HG03280 (cell line): ENCODE measurements at regions not wholly inside any gene's neighbourhood (a gene's known extent, or its start where the extent isn't known, plus 50 kb on each side); places are given as distances from the start of the nearest gene placed in this dataset.

Experiments used
- ATAC-seq: cut with Tn5 transposase; IDR thresholded peaks from one replicate; pipeline ENCODE4 v1.9.1; 2021; ENCODE audit warnings: mild to moderate bottlenecking, moderate library complexity; ENCODE audit not compliant: unreplicated experiment

DNA sequence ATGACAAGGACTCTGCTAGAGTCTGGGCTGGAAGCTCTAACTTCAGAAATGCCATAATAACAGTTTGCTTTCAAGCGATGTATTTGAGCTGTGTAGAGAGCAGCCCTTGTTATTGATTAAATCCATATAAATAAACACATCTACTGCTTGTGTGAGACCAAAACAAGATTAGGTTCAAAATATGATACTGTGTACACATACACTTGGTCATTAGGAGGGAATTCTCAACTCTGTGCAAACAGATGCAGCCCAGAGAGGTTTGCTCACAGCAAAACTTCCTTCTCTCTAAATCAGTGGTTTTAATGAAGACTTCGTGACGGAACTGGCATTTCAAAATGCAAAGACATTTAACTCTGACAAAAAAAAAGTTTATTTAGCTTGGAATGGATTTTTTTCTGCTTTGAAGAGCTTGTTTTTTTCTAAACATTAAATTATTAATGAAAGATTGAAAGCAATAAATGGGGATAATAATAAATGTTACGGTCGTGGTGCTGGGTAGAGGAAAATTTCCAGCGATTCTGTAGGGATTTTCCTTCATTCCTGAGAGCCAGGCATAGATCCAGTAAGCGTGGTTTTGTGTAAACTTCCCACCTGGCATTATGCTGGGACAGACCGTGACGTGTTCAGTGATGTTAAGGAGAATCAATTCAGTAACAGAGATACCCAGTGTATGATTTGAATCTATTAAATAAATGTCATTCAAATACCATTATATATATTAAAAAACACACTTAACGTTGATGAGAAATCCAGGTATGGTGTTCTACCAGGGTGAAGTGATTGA is 213.7 kb downstream of the TEX29 start:
- no peak for ATAC-seq

DNA sequence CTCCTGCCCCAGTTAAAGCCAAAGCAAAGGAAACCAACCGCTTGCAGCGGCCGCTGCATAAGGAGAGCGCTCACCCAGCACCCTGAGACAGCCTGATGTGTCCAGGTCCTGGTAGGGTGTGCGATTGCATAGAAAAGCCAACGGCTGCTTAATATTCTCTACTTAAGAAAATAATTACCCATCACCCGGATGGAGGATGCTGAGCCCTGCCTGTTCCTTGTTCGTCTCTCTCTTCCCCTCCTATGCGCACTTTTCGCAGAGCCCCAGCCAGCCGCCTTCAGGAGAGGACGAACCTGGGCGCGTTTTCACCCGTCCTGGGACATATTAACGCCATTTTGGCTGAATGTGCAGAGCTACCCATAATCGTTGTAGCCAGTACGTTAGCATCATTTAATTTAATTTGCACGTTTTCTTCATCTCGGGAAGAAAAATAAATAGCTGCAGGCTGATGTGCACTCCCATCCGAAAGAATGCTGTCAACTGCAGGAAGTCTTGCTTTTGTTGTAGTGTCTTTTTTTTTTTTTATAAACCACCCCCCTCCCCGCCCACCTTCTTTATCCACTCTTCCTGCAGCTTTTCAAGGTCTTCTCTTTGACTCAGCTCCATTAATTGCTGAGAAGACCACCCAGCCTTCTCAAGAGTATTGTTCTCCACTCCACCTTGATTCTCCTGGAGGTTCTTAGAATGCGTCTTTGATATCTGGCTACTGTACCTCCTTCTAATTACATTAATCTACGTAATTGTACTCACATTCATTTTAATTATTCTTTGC is 214.5 kb downstream of the TEX29 start:
- no peak for ATAC-seq

DNA sequence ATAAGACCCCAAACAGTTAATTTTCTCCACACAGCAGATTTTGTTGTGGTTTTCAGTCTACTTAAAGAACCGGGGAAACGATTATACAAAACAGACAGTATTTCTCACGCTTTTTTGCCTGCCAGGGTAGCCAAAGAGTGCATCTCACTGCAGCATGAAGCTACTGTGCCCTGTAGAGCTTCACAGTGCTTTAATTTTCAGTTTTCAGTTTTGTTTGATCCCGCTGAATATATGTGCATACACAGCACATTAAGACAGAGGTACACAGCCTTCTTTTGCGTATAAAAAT is 215.0 kb downstream of the TEX29 start:
- no peak for ATAC-seq

DNA sequence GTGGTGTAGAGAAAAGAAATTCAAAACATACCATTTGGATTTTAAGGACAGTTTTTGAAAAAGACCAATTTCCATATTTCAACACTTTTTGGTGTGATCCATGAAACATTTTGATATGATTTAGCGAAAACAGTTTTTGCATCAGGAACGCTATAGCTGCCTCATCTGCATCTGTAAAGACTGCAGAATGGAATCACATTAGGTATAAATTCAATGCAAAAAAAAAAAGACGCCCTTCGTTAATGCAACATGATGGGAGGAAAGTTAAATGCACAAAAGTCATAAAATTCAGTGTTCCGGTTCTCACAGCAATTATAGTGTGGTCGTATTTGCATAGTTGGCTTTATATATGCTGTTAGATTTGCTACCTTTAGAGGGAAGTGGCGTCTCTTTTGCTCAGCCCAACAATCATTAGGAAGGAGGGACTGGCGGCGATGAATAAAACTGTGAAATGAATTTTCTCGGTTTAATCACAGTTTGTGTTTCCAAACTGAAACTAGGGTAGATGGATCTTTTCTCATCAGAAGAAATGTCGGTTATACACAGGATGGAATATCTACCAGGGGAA is 215.7 kb downstream of the TEX29 start:
- no peak for ATAC-seq

DNA sequence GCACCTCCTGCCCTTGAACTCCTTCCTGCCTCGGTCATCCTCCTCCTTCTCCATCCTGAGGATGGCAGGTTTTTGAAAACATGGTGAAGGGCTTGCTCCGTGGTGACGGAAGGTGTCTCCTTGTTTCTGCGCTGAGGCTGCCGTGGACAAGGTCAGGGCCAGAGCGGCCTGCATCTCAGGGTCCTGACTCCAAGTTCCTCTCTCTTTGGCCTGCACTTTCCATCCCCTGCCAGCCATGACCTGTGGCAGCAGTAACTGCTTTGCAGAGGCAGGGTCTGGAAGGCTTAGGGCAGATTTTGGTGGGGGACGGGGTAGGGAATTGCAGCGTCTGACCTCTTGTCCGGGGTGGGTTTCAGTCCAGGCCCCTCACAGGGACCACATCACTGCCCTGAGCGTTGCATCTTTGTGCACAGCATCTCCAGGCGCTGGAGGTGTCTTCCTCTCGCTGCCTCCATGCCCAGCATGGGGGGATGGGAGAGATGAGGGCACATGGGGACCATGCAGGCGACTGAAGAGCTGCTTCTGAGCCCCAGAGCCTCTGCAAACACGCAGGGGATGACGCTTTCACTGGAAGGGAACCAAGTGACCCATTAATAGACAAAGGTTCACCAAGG is 216.8 kb downstream of the TEX29 start:
- no peak for ATAC-seq

DNA sequence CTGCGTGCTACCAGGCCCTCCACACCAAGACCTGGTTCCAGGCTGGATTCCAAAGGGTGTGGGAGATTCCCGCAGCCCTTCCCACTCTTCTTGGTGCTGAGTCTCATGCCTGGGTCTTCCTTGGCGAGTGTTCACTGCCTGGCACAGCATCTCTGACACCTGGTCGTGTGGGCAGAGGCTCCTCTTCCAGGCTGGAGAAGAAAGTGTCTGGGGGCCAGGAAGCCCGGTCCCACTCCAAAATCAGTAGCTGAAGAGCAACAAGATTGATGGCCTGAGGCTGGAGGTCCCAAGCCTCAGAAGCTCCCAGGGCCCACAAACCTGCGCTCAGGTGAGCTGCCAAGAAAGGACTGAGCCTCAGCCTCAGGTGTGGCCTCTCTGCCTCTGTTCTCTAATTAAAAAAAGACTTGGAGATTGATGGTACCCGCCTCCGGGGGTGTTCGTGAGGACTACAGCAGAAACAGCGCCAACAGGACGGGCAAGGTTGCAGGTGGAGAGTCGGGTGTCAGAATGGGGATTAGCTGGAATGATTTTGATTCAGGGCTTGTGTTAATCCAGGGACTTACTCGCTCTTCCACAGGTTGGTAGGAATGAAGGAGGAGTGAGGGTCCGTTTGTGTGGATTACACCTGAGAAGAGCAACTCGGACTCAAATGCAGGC is 217.5 kb downstream of the TEX29 start:
- no peak for ATAC-seq

DNA sequence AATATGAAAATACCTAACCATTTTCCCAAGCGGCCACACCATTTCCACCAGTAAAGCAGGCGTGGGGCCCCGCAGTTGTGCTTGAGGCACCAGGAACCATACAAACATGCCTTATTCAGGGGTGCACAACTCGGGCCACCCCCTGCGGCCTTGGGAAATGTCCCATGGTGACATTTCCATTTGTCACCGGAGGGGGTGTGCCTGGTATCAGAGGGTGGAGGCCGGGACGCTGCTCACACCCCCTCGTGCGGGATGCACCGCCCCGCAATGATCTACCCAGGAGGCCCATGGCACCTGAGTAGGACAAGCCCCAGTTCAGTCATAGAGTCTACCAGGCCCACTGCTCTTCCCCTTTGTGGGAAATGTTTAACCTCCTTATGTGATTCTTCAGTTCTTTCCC is 218.8 kb downstream of the TEX29 start:
- ATAC-seq, result no peak

DNA sequence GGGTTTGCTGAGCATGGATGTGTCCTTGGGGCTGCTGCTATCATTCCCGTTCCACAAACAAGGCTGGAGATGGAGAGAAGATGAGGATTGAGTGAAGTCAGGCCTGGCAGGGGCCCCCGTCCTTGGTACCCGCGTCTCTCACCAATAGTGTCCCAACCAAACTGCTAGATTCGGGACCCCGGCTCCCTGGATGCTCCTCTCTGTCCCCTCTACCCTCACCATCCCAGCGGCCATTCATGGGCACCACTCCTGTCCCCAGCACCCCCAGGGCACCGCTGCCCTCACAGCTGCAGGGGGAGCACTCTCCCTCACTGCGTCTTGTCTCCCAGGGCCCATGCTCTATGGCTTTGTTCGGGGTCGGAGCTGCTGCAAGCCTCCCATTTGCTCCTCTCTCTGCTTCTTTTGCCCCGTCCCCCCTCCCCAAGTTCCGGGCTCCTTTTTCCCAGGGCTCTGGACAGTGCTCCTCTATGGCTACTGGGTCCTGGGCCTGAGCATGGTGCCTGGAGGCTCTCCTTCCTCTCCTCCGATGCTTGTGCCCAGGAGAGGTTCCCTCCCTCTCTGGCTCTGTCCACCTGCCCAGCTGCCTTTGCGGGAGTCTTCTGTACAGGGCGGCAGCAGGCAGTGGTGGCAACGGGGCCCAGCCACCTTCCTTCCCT is 219.5 kb downstream of the TEX29 start:
- ATAC-seq, result no peak

DNA sequence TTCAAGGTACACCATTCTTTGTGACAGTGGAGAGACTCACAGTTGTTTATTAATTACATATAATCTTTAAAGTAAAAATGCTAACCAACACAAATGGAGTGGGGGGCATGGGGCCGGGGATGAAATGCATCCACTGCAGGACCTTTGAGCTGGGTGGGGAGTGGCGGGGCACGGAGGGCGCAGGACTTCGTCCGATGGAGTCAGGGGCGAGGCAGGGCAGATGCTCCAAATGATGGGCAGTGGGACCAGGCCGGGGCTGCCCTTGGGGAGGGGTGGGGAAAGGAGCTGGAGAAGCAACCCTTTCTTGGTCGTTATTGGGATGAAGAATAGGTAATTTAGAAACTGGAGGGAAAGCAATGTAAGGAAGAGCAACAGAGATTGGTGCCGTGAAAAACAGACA is 220.0 kb downstream of the TEX29 start:
- no peak for ATAC-seq

DNA sequence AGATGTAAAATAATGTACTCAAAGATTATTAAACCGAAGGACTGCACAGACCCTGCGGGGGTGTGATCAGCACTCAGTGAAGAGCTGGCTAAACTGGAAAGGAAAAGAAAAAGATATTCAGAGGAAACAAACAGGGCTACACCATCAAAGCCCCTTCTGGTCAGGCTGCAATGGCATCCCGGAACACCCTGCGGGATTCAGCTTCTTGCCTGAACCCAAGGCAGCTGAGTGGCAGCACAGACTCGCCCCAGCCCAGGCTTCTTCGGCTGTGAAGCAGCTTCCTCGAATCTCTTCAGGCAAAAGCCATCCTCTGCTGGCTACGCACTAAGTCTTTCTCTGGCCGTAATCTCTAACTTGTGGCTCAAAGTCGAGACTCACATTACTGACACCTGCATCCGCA is 220.9 kb downstream of the TEX29 start:
- ATAC-seq, result no peak

DNA sequence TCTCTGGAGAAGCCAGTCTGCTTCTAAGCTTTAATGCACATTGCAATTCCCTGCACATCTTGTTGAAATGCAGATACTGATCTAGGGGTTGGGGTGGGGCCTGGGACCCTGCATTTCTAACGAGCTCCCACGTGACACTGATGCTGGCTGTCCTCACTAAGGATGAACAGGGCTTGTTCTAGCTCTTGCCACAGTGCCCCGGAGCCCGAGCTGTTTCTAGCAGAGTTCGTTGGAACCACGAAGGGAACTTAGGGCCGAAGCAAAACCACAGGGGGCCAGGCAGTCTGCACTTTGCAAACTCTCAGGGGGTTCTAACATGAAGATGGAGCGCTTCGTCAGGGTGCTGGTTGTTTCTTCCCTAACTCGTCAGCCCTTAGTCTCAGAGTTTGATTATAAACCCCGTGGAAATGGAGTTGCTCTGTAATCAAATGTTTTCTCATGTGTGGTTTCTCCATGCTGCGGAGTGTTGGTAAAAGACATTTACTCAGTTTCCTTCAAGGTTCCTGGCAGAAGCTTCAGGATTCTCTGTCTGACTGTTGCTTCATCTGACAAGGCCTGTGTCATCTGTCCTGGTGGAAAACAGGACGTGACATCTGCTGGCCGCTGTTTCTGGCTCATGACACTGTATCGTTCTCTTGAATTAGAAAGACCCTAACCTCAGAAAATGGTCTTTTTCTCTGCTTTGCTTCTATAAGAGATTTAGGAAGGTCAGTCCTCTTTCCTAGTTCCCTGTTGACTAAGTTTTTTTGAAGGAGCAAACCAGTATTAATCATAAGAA is 221.5 kb downstream of the TEX29 start:
- ATAC-seq, result no peak

DNA sequence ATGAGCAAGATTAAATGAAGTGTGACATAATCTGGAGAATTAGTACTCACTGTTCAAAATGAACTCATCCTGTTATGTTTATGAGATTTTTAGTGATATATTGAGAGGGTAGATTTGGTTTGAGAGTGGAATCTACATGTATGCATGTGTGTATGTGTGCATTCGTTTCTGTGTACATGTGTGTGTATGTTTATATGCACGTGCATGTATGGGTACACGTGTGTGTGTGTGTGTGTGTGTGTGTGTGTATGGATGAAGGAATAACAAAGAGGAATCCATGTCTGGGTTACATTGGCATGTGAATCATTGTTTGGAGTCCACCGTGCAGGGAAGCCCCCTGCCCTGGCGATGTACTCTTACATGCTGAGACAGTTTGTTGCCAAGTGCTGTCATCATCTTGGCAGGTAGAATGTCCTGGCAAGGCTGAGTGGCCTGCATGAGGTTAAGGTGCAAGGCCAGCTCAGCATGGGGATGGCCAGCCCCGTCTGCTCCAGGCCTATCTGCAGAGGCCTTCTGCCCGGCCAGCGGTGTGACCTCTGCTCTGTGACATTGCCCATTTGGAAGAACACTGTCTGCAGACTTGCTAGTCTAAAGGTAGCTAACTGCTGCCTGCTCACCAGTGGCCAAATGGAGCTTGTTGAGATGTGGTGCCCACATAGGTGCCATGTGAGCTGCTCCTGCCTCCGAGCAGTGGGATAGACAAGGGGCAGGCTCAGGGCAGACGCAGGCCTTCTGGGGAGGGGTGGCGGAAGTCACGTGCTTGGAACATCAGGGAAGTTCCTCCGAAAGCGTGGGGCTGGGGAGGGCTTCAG is 222.3 kb downstream of the TEX29 start:
- ATAC-seq, result no peak

DNA sequence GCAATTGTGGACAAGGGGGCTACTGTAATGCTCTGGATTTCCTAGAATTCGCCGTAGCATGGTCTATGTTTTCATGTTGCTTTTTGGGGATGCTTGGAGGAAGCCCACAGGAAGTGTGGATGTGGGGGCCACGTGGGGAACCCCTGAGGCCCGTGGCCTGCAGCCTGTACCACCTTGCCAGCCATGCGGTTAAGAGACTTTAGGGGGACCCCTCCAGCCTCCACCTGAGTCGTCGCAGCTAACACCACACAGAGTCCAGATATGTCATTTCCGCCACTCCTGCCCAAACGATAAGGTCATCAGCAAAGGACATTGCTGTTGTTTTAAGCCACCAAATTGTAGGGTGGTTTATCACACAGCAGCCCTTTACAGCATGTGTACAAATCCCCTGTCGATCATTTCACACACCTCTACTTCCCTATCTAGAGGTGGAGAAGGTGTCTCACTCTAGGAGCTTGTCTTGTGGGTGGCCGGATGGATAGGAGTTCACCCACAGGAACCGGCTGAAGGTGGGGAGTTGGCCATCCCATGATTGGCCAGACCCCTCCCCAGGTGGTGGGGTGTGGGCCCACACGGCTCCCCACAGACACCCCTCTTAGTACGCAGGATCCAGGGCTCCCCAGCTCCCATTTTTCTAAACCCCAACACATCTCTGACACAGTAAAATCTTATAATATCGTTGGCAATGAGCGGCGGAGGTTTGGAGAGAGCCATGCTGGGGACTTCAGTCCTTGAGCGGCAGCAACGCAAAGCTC is 226.7 kb downstream of the TEX29 start:
- no peak for ATAC-seq

DNA sequence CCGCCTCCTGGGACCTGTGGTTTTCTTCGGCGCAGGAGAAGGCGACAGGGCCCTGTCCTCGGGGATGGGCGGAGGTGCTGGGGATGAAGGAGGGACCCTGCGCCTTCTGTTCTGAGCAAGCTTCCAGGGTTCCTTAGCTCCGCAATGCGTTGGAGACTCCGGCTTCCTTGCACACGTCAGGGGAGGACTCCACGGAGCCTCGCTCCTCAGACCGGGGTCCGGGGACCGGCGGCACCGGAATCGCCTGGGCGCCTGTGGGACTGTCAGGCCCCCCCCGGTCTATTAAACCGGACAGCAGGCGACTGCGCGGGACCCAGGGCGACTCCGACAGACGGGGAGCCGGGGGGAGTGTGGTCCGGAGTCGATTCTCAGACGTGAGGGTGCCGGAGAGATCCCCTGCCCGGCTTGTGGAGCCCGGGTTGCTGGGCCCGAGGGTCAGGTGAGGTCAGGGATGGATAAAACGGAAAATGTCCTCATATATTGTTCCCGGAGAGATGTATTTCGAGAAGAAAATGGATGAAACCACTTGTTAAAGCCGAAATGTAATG is 227.4 kb downstream of the TEX29 start:
- ATAC-seq, result no peak

DNA sequence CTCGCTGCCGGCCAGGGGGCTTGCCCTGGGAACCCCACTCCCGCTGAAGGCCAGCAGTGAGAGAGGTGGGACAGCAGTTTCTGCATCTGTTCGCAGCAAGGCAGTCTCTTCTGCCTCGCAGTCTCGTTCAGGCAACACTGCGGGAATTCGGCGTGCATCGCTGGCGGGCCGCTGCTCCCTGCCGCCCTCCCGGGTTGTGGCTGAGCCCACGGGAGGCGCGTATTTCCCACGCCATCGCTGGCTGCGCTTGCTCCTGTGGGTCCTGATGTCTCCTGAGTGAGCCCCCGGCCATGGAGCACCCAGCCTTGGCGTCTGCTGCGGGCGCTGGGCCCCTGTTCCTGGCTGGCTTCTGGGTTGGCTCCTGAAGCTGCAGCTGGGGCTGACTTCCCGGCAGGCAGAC is 227.9 kb downstream of the TEX29 start:
- no peak for ATAC-seq

DNA sequence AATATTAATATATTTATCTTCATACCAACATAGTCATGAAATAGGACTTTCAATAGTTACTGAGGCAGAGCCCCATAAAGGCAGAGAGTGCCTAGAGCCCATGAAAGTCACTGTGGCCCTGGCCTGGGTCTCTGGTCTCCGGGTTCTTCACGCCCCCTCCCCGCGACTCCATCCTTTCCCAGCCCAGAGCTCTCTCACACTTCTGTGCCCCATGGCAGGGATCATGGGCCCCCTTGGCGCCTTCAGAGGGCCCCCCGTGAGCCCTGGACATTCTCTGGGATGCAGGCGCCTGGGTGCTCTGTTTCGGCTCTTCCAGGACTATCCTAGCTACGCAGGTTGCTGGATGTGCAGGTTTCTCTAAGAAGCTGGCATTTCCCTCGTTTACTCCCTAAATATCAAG is 228.4 kb downstream of the TEX29 start:
- ATAC-seq, result no peak

DNA sequence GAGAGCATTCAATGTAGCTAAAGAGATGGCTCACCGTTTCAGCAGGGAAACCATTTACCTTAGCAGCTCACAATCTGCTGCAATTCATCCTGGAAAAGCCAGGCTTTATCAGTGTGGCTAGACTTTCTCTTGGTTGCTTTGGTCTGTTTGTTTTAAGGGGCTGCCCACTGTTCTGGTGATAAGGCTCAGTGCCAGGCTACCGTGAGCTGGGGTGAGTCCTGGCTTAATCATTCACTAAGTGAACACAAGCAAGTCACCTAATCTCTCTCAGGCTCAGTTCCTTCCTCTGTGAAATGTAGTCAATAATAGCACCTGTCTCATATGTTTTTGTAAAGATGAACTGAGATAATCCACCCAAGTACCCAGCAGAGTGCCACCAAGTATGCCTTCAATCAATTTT is 229.0 kb downstream of the TEX29 start:
- ATAC-seq, result no peak

DNA sequence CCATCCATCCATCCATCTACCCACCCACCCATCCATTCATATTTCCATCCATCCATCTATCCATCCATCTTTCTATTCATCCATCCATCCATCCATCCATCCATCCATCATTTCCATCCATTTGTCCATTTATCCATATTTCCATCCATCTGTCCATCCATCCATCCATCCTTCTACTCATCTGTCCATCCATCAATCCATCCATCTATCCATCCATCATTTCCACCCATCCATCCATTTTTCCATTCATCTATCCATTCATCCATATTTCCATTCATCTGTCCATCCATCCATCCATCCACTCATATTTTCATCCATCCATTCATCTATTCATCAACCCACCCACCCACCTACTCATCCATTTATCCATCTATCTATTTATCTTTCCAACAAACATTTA is 229.6 kb downstream of the TEX29 start:
- ATAC-seq, result no peak
